A673 (cell line): ENCODE measurements at regions not wholly inside any gene's neighbourhood (a gene's known extent, or its start where the extent isn't known, plus 50 kb on each side); places are given as distances from the start of the nearest gene placed in this dataset.

ENCODE experiments used
- EZH2 ChIP-seq: fragments of 200-600 bp; sonication (generic); IDR thresholded peaks from 2 replicates; pipeline ENCODE4 v1.6.1; 2017; ENCODE audit warnings: borderline replicate concordance, low read depth, mild to moderate bottlenecking, mixed read lengths, antibody characterized with exemption, low read length; ENCODE audit not compliant: poor library complexity, severe bottlenecking
- TF ChIP-seq, protein P1 (sequence below): fragments of 300-800, 200-600 bp; sonication (generic); conservative IDR thresholded peaks from 2 replicates; pipeline ENCODE4 v1.5.1; 2017; ENCODE audit warnings: low read depth, mild to moderate bottlenecking, antibody characterized with exemption, low read length, moderate library complexity, mixed read lengths

DNA sequence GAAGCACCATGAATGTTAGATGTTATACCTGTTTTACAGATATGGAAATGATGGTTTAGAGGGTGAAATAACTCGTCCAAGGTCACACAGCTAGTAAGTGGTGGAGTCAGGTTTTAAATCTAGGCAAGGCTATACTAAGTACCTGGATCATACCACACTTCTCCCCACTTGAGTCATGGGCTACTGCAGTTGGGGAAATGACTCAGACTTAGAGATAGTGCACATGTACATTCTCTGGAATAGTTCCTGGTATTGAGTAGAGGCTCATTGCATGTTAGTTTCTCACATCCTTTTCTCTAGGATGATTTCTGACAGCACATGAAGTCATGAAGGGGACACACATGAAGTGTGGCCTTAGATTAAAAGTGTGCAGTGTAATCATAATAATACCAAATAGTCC, 76.2 kb upstream of the TNFSF11 start:
- TF ChIP-seq, protein P1, sequence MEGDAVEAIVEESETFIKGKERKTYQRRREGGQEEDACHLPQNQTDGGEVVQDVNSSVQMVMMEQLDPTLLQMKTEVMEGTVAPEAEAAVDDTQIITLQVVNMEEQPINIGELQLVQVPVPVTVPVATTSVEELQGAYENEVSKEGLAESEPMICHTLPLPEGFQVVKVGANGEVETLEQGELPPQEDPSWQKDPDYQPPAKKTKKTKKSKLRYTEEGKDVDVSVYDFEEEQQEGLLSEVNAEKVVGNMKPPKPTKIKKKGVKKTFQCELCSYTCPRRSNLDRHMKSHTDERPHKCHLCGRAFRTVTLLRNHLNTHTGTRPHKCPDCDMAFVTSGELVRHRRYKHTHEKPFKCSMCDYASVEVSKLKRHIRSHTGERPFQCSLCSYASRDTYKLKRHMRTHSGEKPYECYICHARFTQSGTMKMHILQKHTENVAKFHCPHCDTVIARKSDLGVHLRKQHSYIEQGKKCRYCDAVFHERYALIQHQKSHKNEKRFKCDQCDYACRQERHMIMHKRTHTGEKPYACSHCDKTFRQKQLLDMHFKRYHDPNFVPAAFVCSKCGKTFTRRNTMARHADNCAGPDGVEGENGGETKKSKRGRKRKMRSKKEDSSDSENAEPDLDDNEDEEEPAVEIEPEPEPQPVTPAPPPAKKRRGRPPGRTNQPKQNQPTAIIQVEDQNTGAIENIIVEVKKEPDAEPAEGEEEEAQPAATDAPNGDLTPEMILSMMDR = no peak
- no peak for TF ChIP-seq EZH2
